ENCODE measurements at regions not wholly inside any gene's neighbourhood (a gene's known extent, or its start where the extent isn't known, plus 50 kb on each side); places are given as distances from the start of the nearest gene placed in this dataset.
A peak's percentile ranks its signal among the peaks of the same experiment; 100 is the strongest.

GRCh38 chr16:54402873-54403272 lies 116.3 kb upstream of the IRX3 start:
- in situ Hi-C loops (cut with MboI; ENCODE audit: low pct_unique_long_range_greater_than_20kb in 2 of 9, low sequenced_read_pairs in 9 of 9, unreplicated experiment in 9 of 9) = no loop called here
- WGBS, 10 experiments = 20 to 100% (median 91%) methylated on average over 1 to 3 of the region's 5 CpGs; no CpG with 5 or more reads in 6 of the 10 experiments
- H3K27ac ChIP-seq = no peak overlapping the region
- H3K4me1 ChIP-seq (replicated peaks in 1 of 2) = no peaks in the 10 kb centered on the region
- H3K4me3 ChIP-seq = no peak overlapping the region
- no peak for ATAC-seq (replicated peaks in 6 of 8)

- no peak for ATAC-seq (replicated peaks in 6 of 8)
- Histone ChIP-seq H3K4me1 (replicated peaks in 1 of 2) (no peaks in the 10 kb centered on the region), H3K4me3 (no peak overlapping the region), H3K27ac (no peak overlapping the region)
- in situ Hi-C loops (cut with MboI; ENCODE audit: low pct_unique_long_range_greater_than_20kb in 2 of 9, low sequenced_read_pairs in 9 of 9, unreplicated experiment in 9 of 9) = no loop called here
- 0 to 40% (median 0%) methylated on average over 1 to 2 of the region's 4 CpGs; no CpG with 5 or more reads in 7 of the 10 experiments for WGBS, 10 experiments
Measured at GRCh38 chr16:54402270-54402669, 115.7 kb upstream of the IRX3 start.

- no peak overlapping the region for H3K27ac ChIP-seq
- in situ Hi-C loops (cut with MboI; ENCODE audit: low pct_unique_long_range_greater_than_20kb in 2 of 9, low sequenced_read_pairs in 9 of 9, unreplicated experiment in 9 of 9) = no loop called here
- 0 to 100% (median 83%) methylated on average over 1 to 5 of the region's 5 CpGs; no CpG with 5 or more reads in 1 of the 10 experiments for WGBS, 10 experiments
- no peak overlapping the region for H3K4me3 ChIP-seq
- H3K4me1 ChIP-seq (replicated peaks in 1 of 2) = no peaks in the 10 kb centered on the region
- ATAC-seq (replicated peaks in 6 of 8) = peak in 6 of 8 experiments; percentile 12 to 42 (median 22)
Measured at GRCh38 chr16:54400261-54400660, 113.7 kb upstream of the IRX3 start.

GRCh38 chr16:54398986-54399385 lies 112.4 kb upstream of the IRX3 start:
- Histone ChIP-seq H3K27ac (no peak overlapping the region), H3K4me3 (no peak overlapping the region), H3K4me1 (replicated peaks in 1 of 2) (no peaks in the 10 kb centered on the region)
- 42 to 100% (median 82%) methylated on average over 1 to 3 of the region's 3 CpGs; no CpG with 5 or more reads in 2 of the 10 experiments for WGBS, 10 experiments
- no peak for ATAC-seq (replicated peaks in 6 of 8)
- in situ Hi-C loops (cut with MboI; ENCODE audit: low pct_unique_long_range_greater_than_20kb in 2 of 9, low sequenced_read_pairs in 9 of 9, unreplicated experiment in 9 of 9) = no loop called here

- Histone ChIP-seq H3K27ac (no peak overlapping the region), H3K4me1 (replicated peaks in 1 of 2) (no peaks in the 10 kb centered on the region), H3K4me3 (no peak overlapping the region)
- no peak for ATAC-seq (replicated peaks in 6 of 8)
- in situ Hi-C loops (cut with MboI; ENCODE audit: low pct_unique_long_range_greater_than_20kb in 2 of 9, low sequenced_read_pairs in 9 of 9, unreplicated experiment in 9 of 9) = no loop called here
- WGBS, 10 experiments = 35 to 90% (median 61%) methylated on average over 1 to 3 of the region's 3 CpGs; no CpG with 5 or more reads in 2 of the 10 experiments
Measured at GRCh38 chr16:54397838-54398237, 111.3 kb upstream of the IRX3 start.

- H3K4me1 ChIP-seq (replicated peaks in 1 of 2) = no peaks in the 10 kb centered on the region
- WGBS, 10 experiments = 0 to 98% (median 80%) methylated on average over 1 to 11 of the region's 11 CpGs; no CpG with 5 or more reads in 1 of the 10 experiments
- no peak overlapping the region for H3K27ac ChIP-seq
- in situ Hi-C loops (cut with MboI; ENCODE audit: low pct_unique_long_range_greater_than_20kb in 2 of 9, low sequenced_read_pairs in 9 of 9, unreplicated experiment in 9 of 9) = no loop called here
- no peak for ATAC-seq (replicated peaks in 6 of 8)
- no peak overlapping the region for H3K4me3 ChIP-seq
Measured at GRCh38 chr16:54397190-54397835, 110.7 kb upstream of the IRX3 start.

GRCh38 chr16:54389836-54390494 lies 103.4 kb upstream of the IRX3 start:
- WGBS, 10 experiments = 20 to 88% (median 72%) methylated on average over 1 to 7 of the region's 8 CpGs; no CpG with 5 or more reads in 2 of the 10 experiments
- peaks cover 7 to 11% of the 10 kb centered on the region in 2 donors for H3K4me1 ChIP-seq (replicated peaks in 1 of 2)
- no peak overlapping the region for H3K27ac ChIP-seq
- H3K4me3 ChIP-seq = no peak overlapping the region
- in situ Hi-C loops (cut with MboI; ENCODE audit: low pct_unique_long_range_greater_than_20kb in 2 of 9, low sequenced_read_pairs in 9 of 9, unreplicated experiment in 9 of 9) = no loop called here
- no peak for ATAC-seq (replicated peaks in 6 of 8)

GRCh38 chr16:54385141-54385540 lies 98.6 kb upstream of the IRX3 start:
- in situ Hi-C loops (cut with MboI; ENCODE audit: low pct_unique_long_range_greater_than_20kb in 2 of 9, low sequenced_read_pairs in 9 of 9, unreplicated experiment in 9 of 9) = no loop called here
- peak in 1 of 8 experiments; percentile 34 for ATAC-seq (replicated peaks in 6 of 8)
- Histone ChIP-seq H3K27ac (no peak overlapping the region), H3K4me3 (no peak overlapping the region), H3K4me1 (replicated peaks in 1 of 2) (peaks cover 22 to 29% of the 10 kb centered on the region in 2 donors)
- WGBS, 10 experiments = 50 to 76% (median 69%) methylated on average over 1 to 2 of the region's 2 CpGs; no CpG with 5 or more reads in 5 of the 10 experiments

- Histone ChIP-seq H3K27ac (peak overlapping the region; percentile 23 to 34), H3K4me1 (replicated peaks in 1 of 2) (peaks cover 18 to 23% of the 10 kb centered on the region in 2 donors), H3K4me3 (no peak overlapping the region)
- ATAC-seq (replicated peaks in 6 of 8) = peak in 5 of 8 experiments; percentile 49 to 94 (median 91)
- in situ Hi-C loops (cut with MboI; ENCODE audit: low pct_unique_long_range_greater_than_20kb in 2 of 9, low sequenced_read_pairs in 9 of 9, unreplicated experiment in 9 of 9) = no loop called here
- 23 to 100% (median 62%) methylated on average over 2 to 10 of the region's 12 CpGs; no CpG with 5 or more reads in 1 of the 10 experiments for WGBS, 10 experiments
Measured at GRCh38 chr16:54381601-54382313, 95.2 kb upstream of the IRX3 start.

- Histone ChIP-seq H3K4me3 (no peak overlapping the region), H3K4me1 (replicated peaks in 1 of 2) (peaks cover 37 to 40% of the 10 kb centered on the region in 2 donors), H3K27ac (no peak overlapping the region)
- in situ Hi-C loops (cut with MboI; ENCODE audit: low pct_unique_long_range_greater_than_20kb in 2 of 9, low sequenced_read_pairs in 9 of 9, unreplicated experiment in 9 of 9) = no loop called here
- WGBS, 10 experiments = 0 to 100% (median 52%) methylated on average over 1 to 5 of the region's 8 CpGs; no CpG with 5 or more reads in 2 of the 10 experiments
- no peak for ATAC-seq (replicated peaks in 6 of 8)
Measured at GRCh38 chr16:54375071-54375470, 88.5 kb upstream of the IRX3 start.

- peaks cover 40 to 48% of the 10 kb centered on the region in 2 donors for H3K4me1 ChIP-seq (replicated peaks in 1 of 2)
- ATAC-seq (replicated peaks in 6 of 8) = peak in 6 of 8 experiments; percentile 16 to 64 (median 40)
- no peak overlapping the region for H3K4me3 ChIP-seq
- 5 to 72% (median 33%) methylated on average over 2 to 22 of the region's 27 CpGs for WGBS, 10 experiments
- peak overlapping the region in 1 of 2 donors; percentile 22 for H3K27ac ChIP-seq
- in situ Hi-C loops (cut with MboI; ENCODE audit: low pct_unique_long_range_greater_than_20kb in 2 of 9, low sequenced_read_pairs in 9 of 9, unreplicated experiment in 9 of 9) = no loop called here
Measured at GRCh38 chr16:54373534-54374520, 87.2 kb upstream of the IRX3 start.
